GM12878 (cell line): ENCODE measurements at regions not wholly inside any gene's neighbourhood (a gene's known extent, or its start where the extent isn't known, plus 50 kb on each side); places are given as distances from the start of the nearest gene placed in this dataset.

Experiments used
- ATAC-seq: fragments of 200-7000 bp; cut with Tn5 transposase; 3 replicates; pipeline ENCODE4 v1.9.1; 2020; ENCODE audit warnings: mild to moderate bottlenecking, moderate library complexity
- BruUV-seq: library from RNA; stranded (reverse); fragments of 400-500 nt; replicated peaks from 2 replicates; lab custom pipeline; 2021; lab: Mats Ljungman, UMichigan
- CTCF ChIA-PET: fragments of 300-600 bp; sonication (Branson Sonifier 250); formaldehyde crosslinking; extraction: SDS; loops from one replicate; lab custom pipeline; 2021; ENCODE audit warnings: inconsistent platforms; lab: Yijun Ruan, JAX
- POLR2A ChIA-PET: fragments of 350-600 bp; formaldehyde crosslinking; extraction: SDS; loops from one replicate; lab custom pipeline; 2021; ENCODE audit warnings: inconsistent platforms; lab: Charles Lee
- RAD21 ChIA-PET: fragments of 300-600 bp; sonication (Branson Sonifier 250); formaldehyde crosslinking; loops from one replicate; lab custom pipeline; 2023; ENCODE audit warnings: antibody characterized with exemption; ENCODE audit not compliant: unreplicated experiment; lab: Charles Lee
- SMC1A ChIA-PET: fragments of 300-600 bp; sonication (Branson Sonifier 250); formaldehyde crosslinking; loops from one replicate; lab custom pipeline; 2023; ENCODE audit not compliant: unreplicated experiment, uncharacterized antibody; lab: Charles Lee
- DNase-seq: peaks from one replicate; pipeline ENCODE4 v3.0.0-alpha.2; 2011; ENCODE audit warnings: low read depth, low spot score
- FAIRE-seq: peaks from 3 replicates; lab custom pipeline; 2011; peaks lifted over from hg19 to GRCh38; lab: Jason Lieb, UNC
- H2AFZ ChIP-seq: 2 replicates; pipeline ENCODE4 v1.6.0; 2011; ENCODE audit warnings: low read depth, low read length, control low read depth; ENCODE audit not compliant: control insufficient read depth
- H3K27ac ChIP-seq: 2 replicates; pipeline ENCODE4 v1.5.1; 2011; ENCODE audit warnings: control low read depth; ENCODE audit not compliant: control insufficient read depth, insufficient read depth
- H3K27me3 ChIP-seq, 2 experiments: replicated peaks in 1 of 2; 2 replicates each; pipeline versions ENCODE4 v1.6.0 to v1.6.1; 2011; ENCODE audit warnings: low read length in 1 of 2; ENCODE audit not compliant: control insufficient read depth in 2 of 2, insufficient read depth in 2 of 2
- H3K36me3 ChIP-seq, 2 experiments: 2 replicates each; pipeline ENCODE4 v1.5.1; 2011; ENCODE audit warnings: low read length in 1 of 2; ENCODE audit not compliant: control insufficient read depth in 2 of 2, insufficient read depth in 2 of 2
- H3K4me1 ChIP-seq: 2 replicates; pipeline ENCODE4 v1.6.1; 2011; ENCODE audit warnings: mild to moderate bottlenecking, low read length, moderate library complexity, mixed read lengths; ENCODE audit not compliant: control insufficient read depth, insufficient read depth
- H3K4me2 ChIP-seq: 2 replicates; pipeline ENCODE4 v1.6.0; 2011; ENCODE audit warnings: control low read depth; ENCODE audit not compliant: control insufficient read depth, insufficient read depth
- H3K4me3 ChIP-seq: fragments of 200-600 bp; sonication (generic); 2 replicates; pipeline ENCODE4 v1.5.1; 2016
- H3K79me2 ChIP-seq: 2 replicates; pipeline ENCODE4 v1.6.0; 2011; ENCODE audit warnings: low read length; ENCODE audit not compliant: control insufficient read depth, insufficient read depth
- H3K9ac ChIP-seq: 2 replicates; pipeline ENCODE4 v1.8.0; 2011; ENCODE audit warnings: low read length, control low read depth, mixed read lengths; ENCODE audit not compliant: control insufficient read depth, insufficient read depth
- H3K9me3 ChIP-seq: replicated peaks from 3 replicates; pipeline ENCODE4 v1.5.1; 2011; ENCODE audit warnings: mild to moderate bottlenecking, low read length; ENCODE audit not compliant: control insufficient read depth, insufficient read depth
- H4K20me1 ChIP-seq: 2 replicates; pipeline ENCODE4 v1.6.0; 2011; ENCODE audit not compliant: control insufficient read depth, insufficient read depth
- CBFB ChIP-seq: IDR thresholded peaks from 2 replicates; pipeline ENCODE4 v1.6.1; 2016; ENCODE audit warnings: antibody characterized with exemption, low read depth
- ETV6 ChIP-seq, 2 experiments: fragments of 450-650 bp in 1 of 2; IDR thresholded peaks in 1 of 2; conservative IDR thresholded peaks in 1 of 2; 2 replicates each; pipeline ENCODE4 v1.6.1; 2014; ENCODE audit warnings: antibody characterized with exemption in 1 of 2, borderline replicate concordance in 1 of 2, low read depth in 1 of 2, mild to moderate bottlenecking in 1 of 2, moderate library complexity in 1 of 2
- MTA3 ChIP-seq: IDR thresholded peaks from 2 replicates; pipeline ENCODE4 v1.6.1; 2012; ENCODE audit warnings: low read length, inconsistent platforms, borderline replicate concordance
- POLR2AphosphoS5 ChIP-seq: IDR thresholded peaks from 2 replicates; pipeline ENCODE4 v1.6.1; 2011; ENCODE audit warnings: mild to moderate bottlenecking, low read length, inconsistent platforms
- SIN3A ChIP-seq: IDR thresholded peaks from 2 replicates; pipeline ENCODE4 v1.6.1; 2012; ENCODE audit warnings: low read depth, low read length, improper control_type of control experiment
- SMARCA5 ChIP-seq: fragments of 450-650 bp; IDR thresholded peaks from 2 replicates; pipeline ENCODE4 v1.6.1; 2017; ENCODE audit warnings: mild to moderate bottlenecking
- SP1 ChIP-seq: IDR thresholded peaks from one replicate; pipeline ENCODE4 v1.6.1; 2011; ENCODE audit warnings: low read depth, low read length
- WGBS: methylation state at CpG from one replicate; pipeline ENCODE4 v1.1.6; 2016; ENCODE audit warnings: low lambda C conversion rate; ENCODE audit not compliant: insufficient replicate concordance, insufficient coverage; ENCODE audit errors: missing lambda C conversion rate; 5-methylcytosine and 5-hydroxymethylcytosine counted together
- in situ Hi-C: fragments of 300-500 bp; cut with MboI; formaldehyde crosslinking; loops from 9 replicates; pipeline ENCODE4 v1.14.3; 2018; ENCODE audit warnings: mixed read lengths
- intact Hi-C: fragments of 100-400 bp; cut with micrococcal nuclease; formaldehyde crosslinking; loops from one replicate; pipeline ENCODE4 v1.14.2; 2022; ENCODE audit not compliant: unreplicated experiment
- TF ChIP-seq, protein P1 (sequence below): fragments of 450-650 bp; formaldehyde crosslinking; IDR thresholded peaks from 2 replicates; pipeline ENCODE4 v1.4.0; 2022; ENCODE audit warnings: mild to moderate bottlenecking, moderate library complexity
- TF ChIP-seq, protein P2 (sequence below): fragments of 450-650 bp; IDR thresholded peaks from 2 replicates; pipeline ENCODE4 v1.6.1; 2016; ENCODE audit warnings: mild to moderate bottlenecking, moderate library complexity, borderline replicate concordance
- TF ChIP-seq, protein P3 (sequence below): fragments of 450-650 bp; IDR thresholded peaks from 2 replicates; pipeline ENCODE4 v1.6.1; 2017; ENCODE audit warnings: mild to moderate bottlenecking, moderate library complexity

DNA sequence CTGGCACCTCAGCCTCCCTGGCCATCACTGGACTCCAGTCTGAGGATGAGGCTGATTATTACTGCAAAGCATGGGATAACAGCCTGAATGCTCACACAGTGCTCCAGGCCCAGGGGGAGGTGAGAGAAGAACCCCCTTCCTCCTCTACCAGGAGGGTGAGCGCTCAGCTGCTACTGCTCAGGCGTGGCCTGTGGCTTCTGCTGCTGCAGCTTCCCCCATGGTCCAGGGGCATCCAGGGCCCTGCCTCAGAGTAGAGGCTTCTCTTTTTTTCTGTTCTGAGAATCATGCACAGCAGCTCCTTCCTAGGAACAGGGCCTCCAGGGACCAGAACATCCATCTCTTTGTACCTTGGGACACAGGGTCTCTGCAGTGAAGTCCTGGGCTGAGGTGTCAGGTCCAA is 83.1 kb downstream of the VPREB1 start (continued):
- TF ChIP-seq CBFB (no peak), SMARCA5 (no peak)
- TF ChIP-seq, protein P1, sequence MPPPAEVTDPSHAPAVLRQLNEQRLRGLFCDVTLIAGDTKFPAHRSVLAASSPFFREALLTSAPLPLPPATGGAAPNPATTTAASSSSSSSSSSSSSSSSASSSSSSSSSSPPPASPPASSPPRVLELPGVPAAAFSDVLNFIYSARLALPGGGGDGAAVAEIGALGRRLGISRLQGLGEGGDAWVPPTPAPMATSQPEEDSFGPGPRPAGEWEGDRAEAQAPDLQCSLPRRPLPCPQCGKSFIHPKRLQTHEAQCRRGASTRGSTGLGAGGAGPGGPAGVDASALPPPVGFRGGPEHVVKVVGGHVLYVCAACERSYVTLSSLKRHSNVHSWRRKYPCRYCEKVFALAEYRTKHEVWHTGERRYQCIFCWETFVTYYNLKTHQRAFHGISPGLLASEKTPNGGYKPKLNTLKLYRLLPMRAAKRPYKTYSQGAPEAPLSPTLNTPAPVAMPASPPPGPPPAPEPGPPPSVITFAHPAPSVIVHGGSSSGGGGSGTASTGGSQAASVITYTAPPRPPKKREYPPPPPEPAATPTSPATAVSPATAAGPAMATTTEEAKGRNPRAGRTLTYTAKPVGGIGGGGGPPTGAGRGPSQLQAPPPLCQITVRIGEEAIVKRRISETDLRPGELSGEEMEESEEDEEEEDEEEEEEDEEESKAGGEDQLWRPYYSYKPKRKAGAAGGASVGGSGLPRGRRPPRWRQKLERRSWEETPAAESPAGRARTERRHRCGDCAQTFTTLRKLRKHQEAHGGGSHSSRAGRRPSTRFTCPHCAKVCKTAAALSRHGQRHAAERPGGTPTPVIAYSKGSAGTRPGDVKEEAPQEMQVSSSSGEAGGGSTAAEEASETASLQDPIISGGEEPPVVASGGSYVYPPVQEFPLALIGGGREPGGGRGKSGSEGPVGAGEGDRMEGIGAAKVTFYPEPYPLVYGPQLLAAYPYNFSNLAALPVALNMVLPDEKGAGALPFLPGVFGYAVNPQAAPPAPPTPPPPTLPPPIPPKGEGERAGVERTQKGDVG (CRISPR knock-in tag), result no peak

DNA sequence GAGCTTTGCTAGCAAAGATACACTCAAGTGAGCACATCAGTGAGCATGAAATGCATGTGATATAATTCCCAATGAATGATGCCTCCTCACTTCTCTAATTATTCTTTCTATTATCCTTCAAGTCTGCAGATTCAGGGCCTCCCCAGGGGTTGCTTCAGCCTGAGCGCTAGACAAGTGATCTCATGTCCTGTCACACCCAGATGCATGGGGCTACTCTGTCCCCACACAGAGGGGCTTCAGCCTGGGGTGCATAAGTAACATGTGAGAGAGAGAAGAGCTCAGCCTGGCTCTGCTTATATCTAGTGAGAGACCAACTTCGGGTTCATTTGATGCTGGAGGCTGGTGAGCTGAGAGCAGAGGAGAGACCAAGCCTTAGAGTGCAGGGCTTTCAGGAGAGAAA is 85.2 kb downstream of the VPREB1 start:
- H4K20me1 ChIP-seq, result no peaks in the 10 kb centered on the region
- H3K27ac ChIP-seq, result no peak overlapping the region
- FAIRE-seq (no peak), ATAC-seq (no peak), DNase-seq (no peak)
- 0% methylated on average over 2 of the region's 2 CpGs for WGBS
- intact Hi-C loops (no loop called here), in situ Hi-C loops (no loop called here)
- H3K9me3 ChIP-seq, result no peaks in the 10 kb centered on the region
- ChIA-PET CTCF (interaction anchor here (1.1 to 2.0 kb wide), 2 partner anchors 13 to 27 kb away, joined by 3 to 6 read pairs; no protein-coding TSS in a partner anchor), SMC1A (no interaction called here), POLR2A (no interaction called here), RAD21 (no interaction called here)
- H3K79me2 ChIP-seq, result no peaks in the 10 kb centered on the region
- no peak overlapping the region for H3K9ac ChIP-seq
- BruUV-seq, result no TSS peak
- H2AFZ ChIP-seq, result no peak overlapping the region
- H3K4me2 ChIP-seq, result no peak overlapping the region
- H3K36me3 ChIP-seq, result no peaks in the 10 kb centered on the region
- TF ChIP-seq, protein P2, sequence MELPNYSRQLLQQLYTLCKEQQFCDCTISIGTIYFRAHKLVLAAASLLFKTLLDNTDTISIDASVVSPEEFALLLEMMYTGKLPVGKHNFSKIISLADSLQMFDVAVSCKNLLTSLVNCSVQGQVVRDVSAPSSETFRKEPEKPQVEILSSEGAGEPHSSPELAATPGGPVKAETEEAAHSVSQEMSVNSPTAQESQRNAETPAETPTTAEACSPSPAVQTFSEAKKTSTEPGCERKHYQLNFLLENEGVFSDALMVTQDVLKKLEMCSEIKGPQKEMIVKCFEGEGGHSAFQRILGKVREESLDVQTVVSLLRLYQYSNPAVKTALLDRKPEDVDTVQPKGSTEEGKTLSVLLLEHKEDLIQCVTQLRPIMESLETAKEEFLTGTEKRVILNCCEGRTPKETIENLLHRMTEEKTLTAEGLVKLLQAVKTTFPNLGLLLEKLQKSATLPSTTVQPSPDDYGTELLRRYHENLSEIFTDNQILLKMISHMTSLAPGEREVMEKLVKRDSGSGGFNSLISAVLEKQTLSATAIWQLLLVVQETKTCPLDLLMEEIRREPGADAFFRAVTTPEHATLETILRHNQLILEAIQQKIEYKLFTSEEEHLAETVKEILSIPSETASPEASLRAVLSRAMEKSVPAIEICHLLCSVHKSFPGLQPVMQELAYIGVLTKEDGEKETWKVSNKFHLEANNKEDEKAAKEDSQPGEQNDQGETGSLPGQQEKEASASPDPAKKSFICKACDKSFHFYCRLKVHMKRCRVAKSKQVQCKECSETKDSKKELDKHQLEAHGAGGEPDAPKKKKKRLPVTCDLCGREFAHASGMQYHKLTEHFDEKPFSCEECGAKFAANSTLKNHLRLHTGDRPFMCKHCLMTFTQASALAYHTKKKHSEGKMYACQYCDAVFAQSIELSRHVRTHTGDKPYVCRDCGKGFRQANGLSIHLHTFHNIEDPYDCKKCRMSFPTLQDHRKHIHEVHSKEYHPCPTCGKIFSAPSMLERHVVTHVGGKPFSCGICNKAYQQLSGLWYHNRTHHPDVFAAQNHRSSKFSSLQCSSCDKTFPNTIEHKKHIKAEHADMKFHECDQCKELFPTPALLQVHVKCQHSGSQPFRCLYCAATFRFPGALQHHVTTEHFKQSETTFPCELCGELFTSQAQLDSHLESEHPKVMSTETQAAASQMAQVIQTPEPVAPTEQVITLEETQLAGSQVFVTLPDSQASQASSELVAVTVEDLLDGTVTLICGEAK, result no peak
- TF ChIP-seq MTA3, result no peak
- TF ChIP-seq, protein P3, sequence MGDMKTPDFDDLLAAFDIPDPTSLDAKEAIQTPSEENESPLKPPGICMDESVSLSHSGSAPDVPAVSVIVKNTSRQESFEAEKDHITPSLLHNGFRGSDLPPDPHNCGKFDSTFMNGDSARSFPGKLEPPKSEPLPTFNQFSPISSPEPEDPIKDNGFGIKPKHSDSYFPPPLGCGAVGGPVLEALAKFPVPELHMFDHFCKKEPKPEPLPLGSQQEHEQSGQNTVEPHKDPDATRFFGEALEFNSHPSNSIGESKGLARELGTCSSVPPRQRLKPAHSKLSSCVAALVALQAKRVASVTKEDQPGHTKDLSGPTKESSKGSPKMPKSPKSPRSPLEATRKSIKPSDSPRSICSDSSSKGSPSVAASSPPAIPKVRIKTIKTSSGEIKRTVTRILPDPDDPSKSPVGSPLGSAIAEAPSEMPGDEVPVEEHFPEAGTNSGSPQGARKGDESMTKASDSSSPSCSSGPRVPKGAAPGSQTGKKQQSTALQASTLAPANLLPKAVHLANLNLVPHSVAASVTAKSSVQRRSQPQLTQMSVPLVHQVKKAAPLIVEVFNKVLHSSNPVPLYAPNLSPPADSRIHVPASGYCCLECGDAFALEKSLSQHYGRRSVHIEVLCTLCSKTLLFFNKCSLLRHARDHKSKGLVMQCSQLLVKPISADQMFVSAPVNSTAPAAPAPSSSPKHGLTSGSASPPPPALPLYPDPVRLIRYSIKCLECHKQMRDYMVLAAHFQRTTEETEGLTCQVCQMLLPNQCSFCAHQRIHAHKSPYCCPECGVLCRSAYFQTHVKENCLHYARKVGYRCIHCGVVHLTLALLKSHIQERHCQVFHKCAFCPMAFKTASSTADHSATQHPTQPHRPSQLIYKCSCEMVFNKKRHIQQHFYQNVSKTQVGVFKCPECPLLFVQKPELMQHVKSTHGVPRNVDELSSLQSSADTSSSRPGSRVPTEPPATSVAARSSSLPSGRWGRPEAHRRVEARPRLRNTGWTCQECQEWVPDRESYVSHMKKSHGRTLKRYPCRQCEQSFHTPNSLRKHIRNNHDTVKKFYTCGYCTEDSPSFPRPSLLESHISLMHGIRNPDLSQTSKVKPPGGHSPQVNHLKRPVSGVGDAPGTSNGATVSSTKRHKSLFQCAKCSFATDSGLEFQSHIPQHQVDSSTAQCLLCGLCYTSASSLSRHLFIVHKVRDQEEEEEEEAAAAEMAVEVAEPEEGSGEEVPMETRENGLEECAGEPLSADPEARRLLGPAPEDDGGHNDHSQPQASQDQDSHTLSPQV, result no peak
- TF ChIP-seq POLR2AphosphoS5, result no peak
- TF ChIP-seq ETV6 (conservative IDR thresholded peaks at IDR 0.05 in 1 of 2, IDR thresholded peaks at IDR 0.05 in 1 of 2; ENCODE audit: borderline replicate concordance in 1 of 2, low read depth in 1 of 2), result no peak
- TF ChIP-seq SIN3A, result no peak
- TF ChIP-seq SP1, result no peak
- H3K27me3 ChIP-seq, result no peaks in the 10 kb centered on the region
- no peaks in the 10 kb centered on the region for H3K4me1 ChIP-seq
- no peak overlapping the region for H3K4me3 ChIP-seq
